A549 (cell line): ENCODE measurements at regions not wholly inside any gene's neighbourhood (a gene's known extent, or its start where the extent isn't known, plus 50 kb on each side); places are given as distances from the start of the nearest gene placed in this dataset.

Experiments
- ATAC-seq, 2 experiments: fragments of 200-7000 bp in 1 of 2; fragments of >200 bp in 1 of 2; cut with Nextera tagmentation in 1 of 2; cut with Tn5 transposase in 1 of 2; 3 replicates each; pipeline versions ENCODE4 v1.8.0 to v1.9.1; 2018 to 2020; ENCODE audit warnings: mild to moderate bottlenecking in 1 of 2, moderate library complexity in 1 of 2
- CTCF ChIA-PET: fragments of 300-600 bp; sonication (Branson Sonifier 250); formaldehyde crosslinking; extraction: SDS; loops from one replicate; lab custom pipeline; 2021; ENCODE audit warnings: antibody characterized with exemption, inconsistent platforms; lab: Yijun Ruan, JAX
- POLR2A ChIA-PET: fragments of 350-600 bp; formaldehyde crosslinking; extraction: SDS; loops from one replicate; lab custom pipeline; 2021; ENCODE audit warnings: antibody characterized with exemption, inconsistent platforms; lab: Yijun Ruan, JAX
- DNase-seq, 2 experiments: peaks; one replicate each; pipeline versions ENCODE4 v3.0.0 to v3.0.0-alpha.2; 2011 to 2016; ENCODE audit warnings: low read depth in 1 of 2, low spot score in 1 of 2
- FAIRE-seq: peaks from 2 replicates; lab custom pipeline; 2011; peaks lifted over from hg19 to GRCh38; lab: Jason Lieb, UNC
- H3K27ac ChIP-seq, 2 experiments: fragments of >200 bp; sonication (Bioruptor Twin); formaldehyde crosslinking; 3 replicates each; pipeline ENCODE4 v1.5.1; 2016 to 2017
- H3K4me1 ChIP-seq: fragments of >200 bp; sonication (Bioruptor Twin); formaldehyde crosslinking; 3 replicates; pipeline ENCODE4 v1.6.1; 2016
- H3K4me2 ChIP-seq: fragments of >200 bp; sonication (Bioruptor Twin); formaldehyde crosslinking; 3 replicates; pipeline ENCODE4 v1.6.1; 2016
- H3K4me3 ChIP-seq: fragments of >200 bp; sonication (Bioruptor Twin); formaldehyde crosslinking; 3 replicates; pipeline ENCODE4 v1.5.1; 2016
- H3K9me3 ChIP-seq: fragments of >200 bp; sonication (Bioruptor Twin); formaldehyde crosslinking; 3 replicates; pipeline ENCODE4 v1.6.1; 2016
- CHD4 ChIP-seq: fragments of 200-600 bp; sonication (generic); IDR thresholded peaks from 2 replicates; pipeline ENCODE4 v1.6.1; 2016; ENCODE audit warnings: antibody characterized with exemption, mild to moderate bottlenecking, borderline replicate concordance
- EHMT2 ChIP-seq: fragments of 200-600 bp; sonication (generic); IDR thresholded peaks from 2 replicates; pipeline ENCODE4 v1.6.1; 2016; ENCODE audit warnings: antibody characterized with exemption, low read depth, mild to moderate bottlenecking, moderate library complexity
- FOSB ChIP-seq: fragments of 250-450 bp; sonication (Bioruptor Pico); IDR thresholded peaks from 2 replicates; pipeline ENCODE4 v1.5.0; 2020; ENCODE audit warnings: mild to moderate bottlenecking, moderate library complexity
- GATA3 ChIP-seq: IDR thresholded peaks from 2 replicates; pipeline ENCODE4 v1.6.1; 2012; ENCODE audit warnings: borderline replicate concordance
- HOXB13 ChIP-seq: fragments of 250-450 bp; sonication (Bioruptor Pico); IDR thresholded peaks from 2 replicates; pipeline ENCODE4 v1.5.0; 2020; ENCODE audit warnings: low read depth, mild to moderate bottlenecking, moderate library complexity
- JUN ChIP-seq, 2 experiments: fragments of >200 bp; sonication (Bioruptor Twin); formaldehyde crosslinking; IDR thresholded peaks; 2 replicates in 1 of 2; 3 replicates in 1 of 2; pipeline ENCODE4 v1.6.1; 2016 to 2017
- JUNB ChIP-seq: fragments of >200 bp; sonication (Bioruptor Twin); formaldehyde crosslinking; IDR thresholded peaks from 2 replicates; pipeline ENCODE4 v1.6.1; 2016
- MAFK ChIP-seq: fragments of 450-650 bp; IDR thresholded peaks from 2 replicates; pipeline ENCODE4 v1.6.1; 2014; ENCODE audit not compliant: partially characterized antibody
- NPAS2 ChIP-seq: fragments of 250-450 bp; sonication (Bioruptor Pico); IDR thresholded peaks from 2 replicates; pipeline ENCODE4 v1.8.0; 2022; ENCODE audit warnings: mild to moderate bottlenecking, moderate library complexity, borderline replicate concordance
- RAD21 ChIP-seq, 2 experiments: fragments of >200 bp in 1 of 2; sonication (Bioruptor Twin) in 1 of 2; formaldehyde crosslinking in 1 of 2; IDR thresholded peaks in 1 of 2; conservative IDR thresholded peaks in 1 of 2; 2 replicates in 1 of 2; 3 replicates in 1 of 2; pipeline ENCODE4 v1.6.1; 2012 to 2018; ENCODE audit warnings: inconsistent platforms in 1 of 2
- RFX5 ChIP-seq: fragments of 450-650 bp; IDR thresholded peaks from 2 replicates; pipeline ENCODE4 v1.7.1; 2014; ENCODE audit warnings: antibody characterized with exemption, mild to moderate bottlenecking, moderate library complexity
- ZSCAN20 ChIP-seq: fragments of 250-450 bp; sonication (Bioruptor Pico); IDR thresholded peaks from 2 replicates; pipeline ENCODE4 v1.8.0; 2022; ENCODE audit warnings: mild to moderate bottlenecking, moderate library complexity
- WGBS: methylation state at CpG from one replicate; pipeline ENCODE4 v1.1.6; 2017; ENCODE audit errors: missing lambda C conversion rate; 5-methylcytosine and 5-hydroxymethylcytosine counted together
- TF ChIP-seq, protein P1 (sequence below): fragments of 200-600 bp; sonication (generic); IDR thresholded peaks from 2 replicates; pipeline ENCODE4 v1.6.1; 2016; ENCODE audit warnings: antibody characterized with exemption, mild to moderate bottlenecking, moderate library complexity
- TF ChIP-seq, protein P2 (sequence below): fragments of 250-450 bp; sonication (Bioruptor Pico); IDR thresholded peaks from 2 replicates; pipeline ENCODE4 v1.5.0; 2021; ENCODE audit warnings: mild to moderate bottlenecking, moderate library complexity, borderline replicate concordance
- TF ChIP-seq, protein P3 (sequence below): fragments of 450-650 bp; IDR thresholded peaks from 2 replicates; pipeline ENCODE4 v1.6.1; 2014; ENCODE audit warnings: antibody characterized with exemption
- TF ChIP-seq, protein P4 (sequence below): fragments of >200 bp; sonication (Bioruptor Twin); formaldehyde crosslinking; IDR thresholded peaks from 3 replicates; pipeline ENCODE4 v1.5.1; 2016
- TF ChIP-seq, protein P5 (sequence below): fragments of >200 bp; sonication (Bioruptor Twin); formaldehyde crosslinking; IDR thresholded peaks from 2 replicates; pipeline ENCODE4 v1.6.1; 2016

DNA sequence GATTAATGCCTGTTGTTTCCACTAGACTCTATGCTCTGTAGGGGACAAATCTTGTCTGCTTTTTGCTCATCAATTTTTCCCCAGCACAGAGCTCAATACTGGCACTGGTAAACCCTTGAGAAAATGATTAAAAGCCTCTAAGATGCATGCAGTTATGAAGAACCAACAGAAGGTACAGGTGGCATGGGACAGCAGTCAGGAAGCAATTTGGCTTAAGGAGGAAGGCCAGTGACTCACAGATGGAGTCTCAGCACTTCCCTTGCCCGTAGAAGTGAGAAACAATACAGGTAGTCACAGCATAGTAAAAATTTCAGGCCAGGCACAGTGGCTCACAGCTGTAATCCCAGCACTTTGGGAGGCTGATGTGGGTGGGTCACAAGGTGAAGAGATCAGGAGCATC, 504.7 kb upstream of the RBFOX1 start:
- Histone ChIP-seq H3K4me1 (no peaks in the 10 kb centered on the region), H3K4me2 (no peak overlapping the region), H3K27ac (no peak overlapping the region), H3K4me3 (no peak overlapping the region), H3K9me3 (no peaks in the 10 kb centered on the region; the same call in 2 of the 3 replicates)
- ChIA-PET POLR2A (no interaction called here), CTCF (no interaction called here)
- no peak for TF ChIP-seq GATA3
- TF ChIP-seq, protein P1, sequence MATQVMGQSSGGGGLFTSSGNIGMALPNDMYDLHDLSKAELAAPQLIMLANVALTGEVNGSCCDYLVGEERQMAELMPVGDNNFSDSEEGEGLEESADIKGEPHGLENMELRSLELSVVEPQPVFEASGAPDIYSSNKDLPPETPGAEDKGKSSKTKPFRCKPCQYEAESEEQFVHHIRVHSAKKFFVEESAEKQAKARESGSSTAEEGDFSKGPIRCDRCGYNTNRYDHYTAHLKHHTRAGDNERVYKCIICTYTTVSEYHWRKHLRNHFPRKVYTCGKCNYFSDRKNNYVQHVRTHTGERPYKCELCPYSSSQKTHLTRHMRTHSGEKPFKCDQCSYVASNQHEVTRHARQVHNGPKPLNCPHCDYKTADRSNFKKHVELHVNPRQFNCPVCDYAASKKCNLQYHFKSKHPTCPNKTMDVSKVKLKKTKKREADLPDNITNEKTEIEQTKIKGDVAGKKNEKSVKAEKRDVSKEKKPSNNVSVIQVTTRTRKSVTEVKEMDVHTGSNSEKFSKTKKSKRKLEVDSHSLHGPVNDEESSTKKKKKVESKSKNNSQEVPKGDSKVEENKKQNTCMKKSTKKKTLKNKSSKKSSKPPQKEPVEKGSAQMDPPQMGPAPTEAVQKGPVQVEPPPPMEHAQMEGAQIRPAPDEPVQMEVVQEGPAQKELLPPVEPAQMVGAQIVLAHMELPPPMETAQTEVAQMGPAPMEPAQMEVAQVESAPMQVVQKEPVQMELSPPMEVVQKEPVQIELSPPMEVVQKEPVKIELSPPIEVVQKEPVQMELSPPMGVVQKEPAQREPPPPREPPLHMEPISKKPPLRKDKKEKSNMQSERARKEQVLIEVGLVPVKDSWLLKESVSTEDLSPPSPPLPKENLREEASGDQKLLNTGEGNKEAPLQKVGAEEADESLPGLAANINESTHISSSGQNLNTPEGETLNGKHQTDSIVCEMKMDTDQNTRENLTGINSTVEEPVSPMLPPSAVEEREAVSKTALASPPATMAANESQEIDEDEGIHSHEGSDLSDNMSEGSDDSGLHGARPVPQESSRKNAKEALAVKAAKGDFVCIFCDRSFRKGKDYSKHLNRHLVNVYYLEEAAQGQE = no peak
- no peak for TF ChIP-seq RAD21 (conservative IDR thresholded peaks at IDR 0.05 in 1 of 2, IDR thresholded peaks at IDR 0.05 in 1 of 2)
- TF ChIP-seq MAFK = no peak
- no peak for TF ChIP-seq JUNB
- TF ChIP-seq, protein P2, sequence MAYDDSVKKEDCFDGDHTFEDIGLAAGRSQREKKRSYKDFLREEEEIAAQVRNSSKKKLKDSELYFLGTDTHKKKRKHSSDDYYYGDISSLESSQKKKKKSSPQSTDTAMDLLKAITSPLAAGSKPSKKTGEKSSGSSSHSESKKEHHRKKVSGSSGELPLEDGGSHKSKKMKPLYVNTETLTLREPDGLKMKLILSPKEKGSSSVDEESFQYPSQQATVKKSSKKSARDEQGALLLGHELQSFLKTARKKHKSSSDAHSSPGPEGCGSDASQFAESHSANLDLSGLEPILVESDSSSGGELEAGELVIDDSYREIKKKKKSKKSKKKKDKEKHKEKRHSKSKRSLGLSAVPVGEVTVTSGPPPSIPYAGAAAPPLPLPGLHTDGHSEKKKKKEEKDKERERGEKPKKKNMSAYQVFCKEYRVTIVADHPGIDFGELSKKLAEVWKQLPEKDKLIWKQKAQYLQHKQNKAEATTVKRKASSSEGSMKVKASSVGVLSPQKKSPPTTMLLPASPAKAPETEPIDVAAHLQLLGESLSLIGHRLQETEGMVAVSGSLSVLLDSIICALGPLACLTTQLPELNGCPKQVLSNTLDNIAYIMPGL (CRISPR knock-in tag) = no peak
- no peak for TF ChIP-seq EHMT2
- TF ChIP-seq, protein P3, sequence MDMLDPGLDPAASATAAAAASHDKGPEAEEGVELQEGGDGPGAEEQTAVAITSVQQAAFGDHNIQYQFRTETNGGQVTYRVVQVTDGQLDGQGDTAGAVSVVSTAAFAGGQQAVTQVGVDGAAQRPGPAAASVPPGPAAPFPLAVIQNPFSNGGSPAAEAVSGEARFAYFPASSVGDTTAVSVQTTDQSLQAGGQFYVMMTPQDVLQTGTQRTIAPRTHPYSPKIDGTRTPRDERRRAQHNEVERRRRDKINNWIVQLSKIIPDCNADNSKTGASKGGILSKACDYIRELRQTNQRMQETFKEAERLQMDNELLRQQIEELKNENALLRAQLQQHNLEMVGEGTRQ = no peak
- TF ChIP-seq JUN (IDR thresholded peaks at IDR 0.05) = no peak
- TF ChIP-seq, protein P4, sequence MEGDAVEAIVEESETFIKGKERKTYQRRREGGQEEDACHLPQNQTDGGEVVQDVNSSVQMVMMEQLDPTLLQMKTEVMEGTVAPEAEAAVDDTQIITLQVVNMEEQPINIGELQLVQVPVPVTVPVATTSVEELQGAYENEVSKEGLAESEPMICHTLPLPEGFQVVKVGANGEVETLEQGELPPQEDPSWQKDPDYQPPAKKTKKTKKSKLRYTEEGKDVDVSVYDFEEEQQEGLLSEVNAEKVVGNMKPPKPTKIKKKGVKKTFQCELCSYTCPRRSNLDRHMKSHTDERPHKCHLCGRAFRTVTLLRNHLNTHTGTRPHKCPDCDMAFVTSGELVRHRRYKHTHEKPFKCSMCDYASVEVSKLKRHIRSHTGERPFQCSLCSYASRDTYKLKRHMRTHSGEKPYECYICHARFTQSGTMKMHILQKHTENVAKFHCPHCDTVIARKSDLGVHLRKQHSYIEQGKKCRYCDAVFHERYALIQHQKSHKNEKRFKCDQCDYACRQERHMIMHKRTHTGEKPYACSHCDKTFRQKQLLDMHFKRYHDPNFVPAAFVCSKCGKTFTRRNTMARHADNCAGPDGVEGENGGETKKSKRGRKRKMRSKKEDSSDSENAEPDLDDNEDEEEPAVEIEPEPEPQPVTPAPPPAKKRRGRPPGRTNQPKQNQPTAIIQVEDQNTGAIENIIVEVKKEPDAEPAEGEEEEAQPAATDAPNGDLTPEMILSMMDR = no peak
- no peak for TF ChIP-seq ZSCAN20
- TF ChIP-seq CHD4 = no peak
- TF ChIP-seq, protein P5, sequence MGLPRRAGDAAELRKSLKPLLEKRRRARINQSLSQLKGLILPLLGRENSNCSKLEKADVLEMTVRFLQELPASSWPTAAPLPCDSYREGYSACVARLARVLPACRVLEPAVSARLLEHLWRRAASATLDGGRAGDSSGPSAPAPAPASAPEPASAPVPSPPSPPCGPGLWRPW = no peak
- no peak for DNase-seq
- no peak for ATAC-seq
- WGBS = 0% methylated on average over 1 of the region's 1 CpG
- no peak for FAIRE-seq

DNA sequence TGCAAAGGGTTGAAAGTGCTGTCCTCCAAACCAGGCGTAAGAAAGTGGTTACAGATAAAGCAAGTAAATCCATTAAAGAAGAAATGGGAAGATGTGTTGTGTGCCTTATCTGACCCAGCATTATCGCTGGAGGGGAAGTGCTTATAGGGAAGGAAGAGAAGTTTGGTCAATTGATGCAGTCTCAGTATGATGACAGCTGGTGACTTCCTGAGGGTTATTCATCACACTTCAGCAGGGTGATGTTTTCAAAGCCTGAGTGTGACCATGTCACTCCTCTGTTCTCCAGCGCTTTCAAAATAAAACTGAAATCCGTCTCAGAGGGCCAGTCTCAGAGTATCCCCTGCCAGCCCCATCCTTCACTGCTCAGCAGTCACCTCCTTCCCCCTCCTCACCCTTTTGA, 505.4 kb upstream of the RBFOX1 start:
- 16% methylated on average over 4 of the region's 4 CpGs for WGBS
- POLR2A ChIA-PET = no interaction called here
- no peak for FAIRE-seq
- TF ChIP-seq NPAS2 (CRISPR knock-in tag) (no peak), RFX5 (no peak), HOXB13 (no peak), CHD4 (no peak), FOSB (CRISPR knock-in tag) (no peak)
- Histone ChIP-seq H3K4me3 (no peak overlapping the region), H3K27ac (no peak overlapping the region), H3K4me2 (no peak overlapping the region), H3K9me3 (no peaks in the 10 kb centered on the region; the same call in 2 of the 3 replicates), H3K4me1 (no peaks in the 10 kb centered on the region)
- no peak for ATAC-seq
- CTCF ChIA-PET = no interaction called here
- DNase-seq = no peak
